Endothelial cell of umbilical vein (primary cell): ENCODE measurements at regions not wholly inside any gene's neighbourhood (a gene's known extent, or its start where the extent isn't known, plus 50 kb on each side); places are given as distances from the start of the nearest gene placed in this dataset.

ENCODE experiments used
- CTCF ChIP-seq, 2 donors: IDR thresholded peaks; 1 replicate in 1 of 2; 2 replicates in 1 of 2; pipeline ENCODE4 v1.5.1; 2011; ENCODE audit warnings: low read length in 2 of 2, mild to moderate bottlenecking in 2 of 2, moderate library complexity in 2 of 2, control low read depth in 1 of 2, inconsistent platforms in 1 of 2, low read depth in 1 of 2; ENCODE audit not compliant: insufficient read depth in 1 of 2; ENCODE audit errors: extremely low read depth in 1 of 2
- EZH2 ChIP-seq: IDR thresholded peaks from 2 replicates; pipeline ENCODE4 v1.6.1; 2012; ENCODE audit warnings: borderline replicate concordance, low read depth, mild to moderate bottlenecking, moderate library complexity, low read length, inconsistent platforms; ENCODE audit not compliant: severe bottlenecking
- FOS ChIP-seq: IDR thresholded peaks from 2 replicates; pipeline ENCODE4 v1.6.1; 2011; ENCODE audit warnings: mild to moderate bottlenecking, low read length, moderate library complexity, borderline replicate concordance; ENCODE audit not compliant: insufficient read depth
- MAX ChIP-seq: IDR thresholded peaks from 2 replicates; pipeline ENCODE4 v1.6.1; 2011; ENCODE audit not compliant: insufficient read depth, insufficient read length
- POLR2A ChIP-seq: IDR thresholded peaks from 2 replicates; pipeline ENCODE4 v1.6.1; 2012; ENCODE audit warnings: low read depth, mild to moderate bottlenecking, control low read depth, low read length
- POLR2AphosphoS5 ChIP-seq: IDR thresholded peaks from 2 replicates; pipeline ENCODE4 v1.6.1; 2012; ENCODE audit warnings: low read depth, mild to moderate bottlenecking, control low read depth, low read length, moderate library complexity; ENCODE audit not compliant: insufficient read depth

- no peak for TF ChIP-seq POLR2A
- no peak for TF ChIP-seq CTCF (IDR thresholded peaks at IDR 0.05; ENCODE audit: extremely low read depth in 1 of 2, insufficient read depth in 1 of 2, low read depth in 1 of 2, low read length in 2 of 2)
- TF ChIP-seq MAX = no peak
- TF ChIP-seq FOS = peak; percentile 78
- TF ChIP-seq EZH2 = no peak
- TF ChIP-seq POLR2AphosphoS5 = no peak
Measured at GRCh38 chr18:68427951-68428401, 286.9 kb downstream of the TMX3 start.
